H1 (cell line): ENCODE measurements at regions not wholly inside any gene's neighbourhood (a gene's known extent, or its start where the extent isn't known, plus 50 kb on each side); places are given as distances from the start of the nearest gene placed in this dataset.

ENCODE experiments used
- CTCF ChIA-PET: fragments of 300-600 bp; sonication (Branson Sonifier 250); formaldehyde crosslinking; loops from one replicate; lab custom pipeline; 2021; ENCODE audit not compliant: partially characterized antibody; lab: Charles Lee
- POLR2A ChIA-PET: fragments of 300-600 bp; sonication (Branson Sonifier 250); formaldehyde crosslinking; loops from one replicate; lab custom pipeline; 2021; ENCODE audit warnings: inconsistent platforms; ENCODE audit not compliant: partially characterized antibody; lab: Charles Lee
- DNase-seq, 2 experiments: peaks; one replicate each; pipeline versions ENCODE4 v3.0.0 to v3.0.0-alpha.2; 2010 to 2022; ENCODE audit warnings: low spot score in 2 of 2, low read depth in 1 of 2, mixed read lengths in 1 of 2
- FAIRE-seq: peaks from 2 replicates; lab custom pipeline; 2011; peaks lifted over from hg19 to GRCh38; lab: Jason Lieb, UNC
- H2AFZ ChIP-seq: 2 replicates; pipeline ENCODE4 v1.8.1; 2012; ENCODE audit warnings: low read length, inconsistent platforms
- H2AK5ac ChIP-seq: 2 replicates; pipeline ENCODE4 v1.6.1; 2013; ENCODE audit warnings: low read depth, low read length
- H2BK120ac ChIP-seq: replicated peaks from 2 replicates; pipeline ENCODE3; 2013; ENCODE audit warnings: low read depth, low read length, inconsistent platforms
- H2BK12ac ChIP-seq: 2 replicates; pipeline ENCODE4 v1.6.1; 2013; ENCODE audit warnings: low read depth, low read length
- H2BK15ac ChIP-seq: 2 replicates; pipeline ENCODE4 v1.6.1; 2013; ENCODE audit warnings: low read length
- H2BK20ac ChIP-seq: 2 replicates; pipeline ENCODE4 v1.6.1; 2013; ENCODE audit warnings: low read length
- H2BK5ac ChIP-seq: 2 replicates; pipeline ENCODE4 v1.6.1; 2013; ENCODE audit warnings: low read depth, low read length
- H3K14ac ChIP-seq: 2 replicates; pipeline ENCODE4 v1.6.1; 2013; ENCODE audit warnings: inconsistent platforms; ENCODE audit not compliant: insufficient read length
- H3K18ac ChIP-seq: 2 replicates; pipeline ENCODE4 v1.6.1; 2013; ENCODE audit warnings: low read length; ENCODE audit errors: extremely low read depth
- H3K23ac ChIP-seq: 2 replicates; pipeline ENCODE4 v1.6.1; 2013; ENCODE audit warnings: inconsistent platforms; ENCODE audit not compliant: insufficient read length
- H3K23me2 ChIP-seq: 2 replicates; pipeline ENCODE4 v1.6.1; 2013; ENCODE audit warnings: low read depth, low read length
- H3K27ac ChIP-seq: 2 replicates; pipeline ENCODE4 v1.6.1; 2011; ENCODE audit warnings: low read depth, low read length, inconsistent platforms
- H3K27me3 ChIP-seq, 4 experiments: replicated peaks in 1 of 4; 1 replicate in 1 of 4; 2 replicates in 3 of 4; pipeline versions ENCODE4 v1.6.1 to v1.8.1; 2011 to 2013; ENCODE audit warnings: low read length in 3 of 4, mild to moderate bottlenecking in 3 of 4, inconsistent platforms in 2 of 4, mixed read lengths in 2 of 4, moderate library complexity in 1 of 4; ENCODE audit not compliant: control insufficient read depth in 3 of 4, insufficient read depth in 3 of 4; ENCODE audit errors: extremely low read depth in 1 of 4
- H3K36me3 ChIP-seq, 4 experiments: 2 replicates each; pipeline versions ENCODE4 v1.6.1 to v1.8.1; 2011 to 2013; ENCODE audit warnings: mild to moderate bottlenecking in 4 of 4, low read length in 3 of 4, moderate library complexity in 2 of 4, control low read depth in 1 of 4, inconsistent platforms in 1 of 4; ENCODE audit not compliant: insufficient read depth in 4 of 4, control insufficient read depth in 2 of 4
- H3K4ac ChIP-seq: replicated peaks from 2 replicates; pipeline ENCODE3; 2013; ENCODE audit warnings: low read length, low read depth, mixed read lengths, inconsistent platforms; ENCODE audit not compliant: insufficient read length
- H3K4me1 ChIP-seq, 4 experiments: replicated peaks in 1 of 4; 1 replicate in 1 of 4; 2 replicates in 3 of 4; pipeline versions ENCODE4 v1.6.1 to v1.8.1; 2011 to 2013; ENCODE audit warnings: low read length in 3 of 4, inconsistent platforms in 2 of 4, mixed read lengths in 1 of 4; ENCODE audit not compliant: insufficient read depth in 4 of 4, control insufficient read depth in 3 of 4
- H3K4me2 ChIP-seq, 2 experiments: 2 replicates each; pipeline versions ENCODE4 v1.6.1 to v1.8.1; 2011 to 2013; ENCODE audit warnings: low read depth in 2 of 2, low read length in 2 of 2, control low read depth in 1 of 2, inconsistent platforms in 1 of 2, mild to moderate bottlenecking in 1 of 2; ENCODE audit not compliant: insufficient read depth in 1 of 2
- H3K4me3 ChIP-seq, 4 experiments: fragments of 200-600, 300-600 bp in 1 of 4; sonication (generic), shearing (Covaris generic), sonication (Bioruptor Twin) in 1 of 4; 2 replicates each; pipeline versions ENCODE4 v1.5.1 to v1.8.1; 2011 to 2016; ENCODE audit warnings: low read length in 4 of 4, low read depth in 3 of 4, control low read depth in 2 of 4, inconsistent platforms in 2 of 4, mild to moderate bottlenecking in 2 of 4, mixed read lengths in 1 of 4, moderate library complexity in 1 of 4; ENCODE audit not compliant: insufficient read depth in 2 of 4; ENCODE audit errors: extremely low read depth in 1 of 4
- H3K56ac ChIP-seq: replicated peaks from 2 replicates; pipeline ENCODE3; 2013; ENCODE audit warnings: low read depth, mild to moderate bottlenecking, mixed read lengths, low read length, inconsistent platforms; ENCODE audit not compliant: insufficient read length
- H3K79me1 ChIP-seq: 2 replicates; pipeline ENCODE4 v1.6.1; 2013; ENCODE audit warnings: low read depth, low read length, control low read depth
- H3K79me2 ChIP-seq, 2 experiments: 2 replicates each; pipeline versions ENCODE4 v1.6.1 to v1.8.1; 2012 to 2013; ENCODE audit warnings: low read length in 2 of 2, mild to moderate bottlenecking in 2 of 2, inconsistent platforms in 1 of 2; ENCODE audit not compliant: insufficient read depth in 2 of 2, control insufficient read depth in 1 of 2
- H3K9ac ChIP-seq, 4 experiments: replicated peaks in 1 of 4; 1 replicate in 1 of 4; 2 replicates in 3 of 4; pipeline versions ENCODE4 v1.6.1 to v1.8.1; 2011 to 2013; ENCODE audit warnings: low read depth in 3 of 4, low read length in 3 of 4, control low read depth in 2 of 4, mild to moderate bottlenecking in 2 of 4, moderate library complexity in 2 of 4, inconsistent platforms in 1 of 4; ENCODE audit errors: extremely low read depth in 1 of 4
- H3K9me3 ChIP-seq, 2 experiments: 2 replicates each; pipeline versions ENCODE4 v1.6.1 to v1.8.1; 2012 to 2013; ENCODE audit warnings: mild to moderate bottlenecking in 2 of 2, moderate library complexity in 2 of 2, control low read depth in 1 of 2, inconsistent platforms in 1 of 2, low read depth in 1 of 2, low read length in 1 of 2, mixed read lengths in 1 of 2; ENCODE audit not compliant: insufficient read depth in 2 of 2
- H4K20me1 ChIP-seq, 2 experiments: replicated peaks in 1 of 2; 2 replicates each; pipeline versions ENCODE3 to v1.8.1; 2011 to 2013; ENCODE audit warnings: inconsistent platforms in 2 of 2, low read length in 2 of 2, mild to moderate bottlenecking in 1 of 2; ENCODE audit not compliant: insufficient read depth in 2 of 2, control insufficient read depth in 1 of 2
- H4K5ac ChIP-seq: 2 replicates; pipeline ENCODE4 v1.6.1; 2013; ENCODE audit warnings: low read length, low read depth, mixed read lengths, inconsistent platforms; ENCODE audit not compliant: insufficient read length
- H4K8ac ChIP-seq: 2 replicates; pipeline ENCODE4 v1.8.0; 2013; ENCODE audit warnings: mild to moderate bottlenecking, moderate library complexity, low read length, inconsistent platforms; ENCODE audit not compliant: insufficient read depth; ENCODE audit errors: extremely low read depth
- H4K91ac ChIP-seq: replicated peaks from 2 replicates; pipeline ENCODE3; 2013; ENCODE audit warnings: low read length, mixed read lengths, inconsistent platforms; ENCODE audit not compliant: insufficient read length
- CBX5 ChIP-seq: fragments of 300-800, 300-1000 bp; sonication (generic); IDR thresholded peaks from 2 replicates; pipeline ENCODE4 v1.7.1; 2016; ENCODE audit warnings: antibody characterized with exemption, low read length, low read depth
- CBX8 ChIP-seq: fragments of 300-800, 300-1000 bp; sonication (generic); IDR thresholded peaks from 2 replicates; pipeline ENCODE4 v1.7.1; 2016; ENCODE audit warnings: low read depth, low read length, borderline replicate concordance
- CTCF ChIP-seq, 3 experiments: IDR thresholded peaks; 1 replicate in 2 of 3; 2 replicates in 1 of 3; pipeline versions ENCODE4 v1.5.1 to v1.6.1; 2011; ENCODE audit warnings: low read length in 3 of 3, mild to moderate bottlenecking in 3 of 3, inconsistent platforms in 2 of 3, low read depth in 1 of 3, moderate library complexity in 1 of 3; ENCODE audit not compliant: insufficient read depth in 1 of 3; ENCODE audit errors: control extremely low read depth in 1 of 3
- KDM4A ChIP-seq: IDR thresholded peaks from one replicate; pipeline ENCODE4 v1.7.1; 2012; ENCODE audit warnings: low read depth, mild to moderate bottlenecking, moderate library complexity, low read length, inconsistent platforms; ENCODE audit not compliant: severe bottlenecking
- SP2 ChIP-seq: IDR thresholded peaks from 2 replicates; pipeline ENCODE4 v1.6.1; 2012; ENCODE audit warnings: mild to moderate bottlenecking, low read length, inconsistent platforms
- TAF1 ChIP-seq: IDR thresholded peaks from 2 replicates; pipeline ENCODE4 v1.6.1; 2011; ENCODE audit warnings: mild to moderate bottlenecking, low read depth, low read length
- TAF7 ChIP-seq: optimal IDR thresholded peaks from 2 replicates; pipeline ENCODE3; 2011; ENCODE audit warnings: low read depth, mild to moderate bottlenecking, inconsistent platforms, low read length, moderate library complexity, borderline replicate concordance
- WGBS, 2 experiments: shearing (Covaris generic) in 1 of 2; methylation state at CpG; one replicate each; pipeline versions ENCODE4 v1.1.6 to v1.1.7; 2013 to 2015; ENCODE audit warnings: low lambda C conversion rate in 2 of 2, mixed read lengths in 2 of 2, inconsistent platforms in 1 of 2, low coverage in 1 of 2, missing lambda C conversion rate in 1 of 2; ENCODE audit not compliant: insufficient replicate concordance in 2 of 2, insufficient coverage in 1 of 2, insufficient read length in 1 of 2; ENCODE audit errors: extremely low coverage in 1 of 2, missing lambda C conversion rate in 1 of 2; 5-methylcytosine and 5-hydroxymethylcytosine counted together

- H2BK20ac ChIP-seq = no peak overlapping the region
- no peak overlapping the region for H2BK120ac ChIP-seq
- H2AFZ ChIP-seq = no peak overlapping the region
- H2AK5ac ChIP-seq = no peak overlapping the region
- no peak overlapping the region for H3K14ac ChIP-seq
- no peak overlapping the region for H3K4ac ChIP-seq
- H2BK15ac ChIP-seq = no peak overlapping the region
- no peak overlapping the region for H4K91ac ChIP-seq
- H3K4me2 ChIP-seq = no peak overlapping the region
- H3K23ac ChIP-seq = no peak overlapping the region
- DNase-seq (no peak), FAIRE-seq (no peak)
- no peaks in the 10 kb centered on the region; the same call in 1 of the 2 replicates for H3K23me2 ChIP-seq
- no peak overlapping the region for H3K18ac ChIP-seq
- no peak overlapping the region for H3K56ac ChIP-seq
- H3K9me3 ChIP-seq = no peaks in the 10 kb centered on the region; a peak in 1 of 4 replicates
- POLR2A ChIA-PET = no interaction called here
- H3K27ac ChIP-seq = no peak overlapping the region
- H2BK12ac ChIP-seq = 0 out of 2 replicates have a peak overlapping the region, but pooled peaks have one; percentile 28
- no peak overlapping the region for H3K9ac ChIP-seq
- no peak overlapping the region for H3K4me3 ChIP-seq
- TF ChIP-seq TAF1 (no peak), KDM4A (no peak), CBX5 (no peak), CTCF (IDR thresholded peaks at IDR 0.05; ENCODE audit: control extremely low read depth in 1 of 3, insufficient read depth in 1 of 3, low read depth in 1 of 3, low read length in 3 of 3) (no peak), TAF7 (no peak), CBX8 (no peak), SP2 (no peak)
- H3K79me2 ChIP-seq = no peaks in the 10 kb centered on the region
- no peaks in the 10 kb centered on the region for H3K36me3 ChIP-seq
- 92% methylated on average over 3 of the region's 3 CpGs; no CpG with 5 or more reads in 1 of the 2 experiments for WGBS, 2 experiments
- no peak overlapping the region for H4K5ac ChIP-seq
- H4K20me1 ChIP-seq = no peaks in the 10 kb centered on the region
- H4K8ac ChIP-seq = no peak overlapping the region
- H3K79me1 ChIP-seq = no peaks in the 10 kb centered on the region
- CTCF ChIA-PET = interaction anchor here (1.0 kb wide), 2 partner anchors 14 to 17 kb away, joined by 3 to 4 read pairs; no protein-coding TSS in a partner anchor
- H2BK5ac ChIP-seq = no peak overlapping the region
- H3K4me1 ChIP-seq = peaks cover 0 to 9% (median 3%) of the 10 kb centered on the region in 4 experiments; a peak in 2 of 7 replicates
- peaks cover 0 to 2% (median 0%) of the 10 kb centered on the region in 4 experiments; a peak in 1 of 7 replicates for H3K27me3 ChIP-seq
These were observed 212.6 kb downstream of the EN1 start for GRCh38 chr2:118634876-118635275.
